ENCODE measurements at regions not wholly inside any gene's neighbourhood (a gene's known extent, or its start where the extent isn't known, plus 50 kb on each side); places are given as distances from the start of the nearest gene placed in this dataset.
A peak's percentile ranks its signal among the peaks of the same experiment; 100 is the strongest.

- DNase-seq = no peak
These were observed 240.2 kb downstream of the LMO4 start for GRCh38 chr1:87568911-87569310.

- no peak for DNase-seq
These were observed 243.3 kb downstream of the LMO4 start for GRCh38 chr1:87572008-87572407.

DNA sequence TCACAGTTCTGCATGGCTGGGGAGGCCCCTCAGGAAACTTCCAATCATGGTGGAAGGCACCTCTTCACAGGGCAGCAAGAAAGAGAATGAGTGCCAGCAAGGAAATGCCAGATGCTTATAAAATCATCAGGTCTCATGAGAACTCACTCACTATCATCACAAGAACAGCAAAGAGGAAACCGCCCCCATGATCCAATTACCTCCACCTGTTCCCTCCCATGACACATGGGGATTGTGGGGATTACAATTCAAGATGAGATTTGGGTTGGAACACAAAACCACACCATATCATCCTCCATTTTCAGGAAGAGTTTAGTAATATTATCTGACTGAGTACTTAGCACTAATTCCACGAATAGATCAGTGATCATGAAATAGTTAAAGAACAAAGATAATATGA, 244.2 kb downstream of the LMO4 start:
- DNase-seq = no peak

DNA sequence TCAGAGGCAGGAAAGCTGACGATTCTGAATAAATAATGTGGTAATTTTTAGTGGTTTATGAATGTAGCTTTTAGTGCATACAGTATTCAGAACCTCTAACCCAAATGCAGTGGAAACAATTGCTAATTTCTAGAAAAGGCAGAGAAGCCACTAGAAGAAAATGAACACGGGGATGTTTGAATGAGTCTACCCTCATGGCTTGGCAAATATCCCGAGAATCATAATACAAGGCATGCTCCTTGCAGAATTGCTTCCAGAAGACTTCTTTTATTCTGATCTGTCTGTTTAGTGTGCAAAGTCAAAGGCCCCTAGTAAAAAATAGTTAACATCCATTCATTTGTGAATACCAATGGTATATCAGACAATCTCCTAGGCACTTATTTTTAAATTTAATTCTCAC, 246.8 kb downstream of the LMO4 start:
- DNase-seq = no peak

- DNase-seq = no peak
These were observed 249.8 kb downstream of the LMO4 start for GRCh38 chr1:87578464-87578863.

DNA sequence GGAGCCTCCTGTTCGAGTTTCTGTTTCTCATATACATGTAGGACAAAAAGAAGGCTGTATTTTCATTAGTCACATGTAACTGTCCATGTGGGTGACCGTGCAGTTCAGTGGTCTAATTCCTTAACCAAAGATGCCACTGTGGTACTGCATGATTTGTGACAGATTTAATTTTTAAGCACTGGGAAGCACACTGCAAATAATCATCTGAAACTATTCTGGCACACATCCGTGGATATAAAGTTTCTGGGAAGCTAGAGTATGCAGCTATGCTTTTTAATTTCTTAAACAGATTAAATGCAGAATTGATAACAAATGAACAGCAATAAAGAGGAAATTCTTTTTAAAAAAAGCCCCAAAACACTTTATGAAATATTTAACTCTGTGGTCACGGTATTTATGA, 254.8 kb downstream of the LMO4 start:
- DNase-seq = no peak

GRCh38 chr1:87584586-87584985, 255.9 kb downstream of the LMO4 start:
- no peak for DNase-seq

- DNase-seq = no peak
These were observed 257.8 kb downstream of the LMO4 start for GRCh38 chr1:87586501-87586900.

GRCh38 chr1:87588495-87588894, 259.8 kb downstream of the LMO4 start:
- DNase-seq = no peak

DNA sequence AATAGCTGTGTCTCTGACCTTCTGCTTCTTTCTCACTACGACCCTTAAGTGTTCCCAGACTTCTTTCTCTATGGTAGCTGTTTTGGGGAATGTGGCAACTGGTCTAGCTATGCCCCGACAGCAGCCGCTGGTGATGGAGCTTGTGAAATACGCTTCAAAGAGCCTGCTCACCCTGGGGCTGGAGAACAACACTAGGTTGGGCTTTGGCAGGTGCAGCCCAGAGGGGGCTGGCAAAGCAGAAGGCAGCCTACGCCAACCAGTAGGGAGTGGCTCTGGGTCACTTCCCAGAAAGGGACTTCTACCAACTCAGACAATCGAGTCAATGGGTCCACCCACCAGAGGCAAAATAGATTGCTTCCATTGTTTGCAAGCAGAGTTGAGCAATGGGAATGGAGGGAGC, 262.8 kb downstream of the LMO4 start:
- no peak for DNase-seq

- DNase-seq = no peak
These were observed 263.5 kb downstream of the LMO4 start for GRCh38 chr1:87592156-87592555.

DNA sequence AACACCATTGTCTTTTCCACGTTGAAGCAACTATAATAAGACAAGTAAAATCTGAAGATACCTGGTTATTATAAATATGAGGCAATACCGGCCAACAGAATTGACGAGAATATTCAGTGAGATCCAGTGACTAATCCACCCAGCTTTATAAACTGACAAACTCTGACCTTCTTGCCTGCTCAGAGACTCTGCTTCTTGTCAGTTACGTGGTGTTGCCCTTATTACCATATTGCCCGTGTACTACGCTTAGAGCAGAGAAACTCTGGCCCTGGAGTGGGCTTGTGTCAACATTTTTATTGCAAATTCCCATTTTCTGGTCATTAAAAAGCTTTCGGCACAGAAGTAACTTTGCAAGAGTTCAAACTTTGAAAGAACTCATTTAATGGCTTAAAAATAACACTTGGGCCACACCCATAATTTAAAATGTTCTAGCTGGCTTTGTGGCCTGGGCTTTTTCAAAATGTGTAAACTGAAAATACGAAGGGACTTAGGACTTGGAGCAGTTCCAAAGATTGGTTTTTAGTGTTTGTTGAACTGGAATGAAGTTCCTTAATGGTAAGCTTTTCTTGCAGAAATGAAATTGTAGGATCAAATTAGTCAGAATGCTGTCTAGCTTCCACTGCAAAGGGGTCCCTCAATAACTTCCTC, 266.2 kb downstream of the LMO4 start:
- no peak for DNase-seq

- no peak for DNase-seq
These were observed 266.7 kb downstream of the LMO4 start for GRCh38 chr1:87595384-87595781.

DNA sequence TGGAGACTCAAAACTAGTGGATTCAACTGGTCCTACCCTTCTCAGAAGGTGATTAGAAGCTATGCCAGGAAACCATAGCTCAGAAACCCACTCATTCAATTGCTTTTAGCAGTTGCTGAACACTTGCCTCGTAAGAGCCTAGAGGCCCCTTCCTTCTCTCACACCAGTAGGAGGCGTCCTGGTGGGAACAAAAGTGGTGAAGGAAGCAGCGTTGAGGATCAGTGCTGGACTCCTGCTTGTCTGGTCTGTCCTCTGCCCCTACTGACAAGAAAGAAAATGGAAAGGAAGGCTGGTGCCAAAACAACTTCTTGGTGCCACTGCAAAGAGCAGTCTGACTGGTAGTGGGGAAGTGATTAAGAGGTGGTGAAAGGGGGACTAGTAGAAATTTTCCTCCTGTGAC, 269.7 kb downstream of the LMO4 start:
- no peak for DNase-seq

DNA sequence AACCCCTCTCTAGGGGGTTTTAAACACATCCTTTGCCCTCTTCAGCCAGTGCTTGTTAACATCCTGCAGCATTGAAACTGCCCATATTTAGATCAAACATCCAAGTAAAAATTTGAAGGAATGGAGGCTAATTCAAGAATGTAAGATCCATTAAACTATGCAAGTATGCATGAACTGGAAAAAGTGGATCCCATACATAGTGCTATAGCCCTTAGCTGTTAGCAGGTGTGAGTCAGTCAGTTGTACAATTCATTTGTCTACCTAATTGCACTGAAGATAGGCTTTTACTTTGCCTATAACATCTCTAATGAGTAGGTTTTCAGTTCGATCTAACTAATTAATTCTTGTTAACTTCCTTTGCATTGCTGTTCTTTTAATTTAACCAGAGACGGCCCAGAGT, 270.9 kb downstream of the LMO4 start:
- DNase-seq = no peak

DNA sequence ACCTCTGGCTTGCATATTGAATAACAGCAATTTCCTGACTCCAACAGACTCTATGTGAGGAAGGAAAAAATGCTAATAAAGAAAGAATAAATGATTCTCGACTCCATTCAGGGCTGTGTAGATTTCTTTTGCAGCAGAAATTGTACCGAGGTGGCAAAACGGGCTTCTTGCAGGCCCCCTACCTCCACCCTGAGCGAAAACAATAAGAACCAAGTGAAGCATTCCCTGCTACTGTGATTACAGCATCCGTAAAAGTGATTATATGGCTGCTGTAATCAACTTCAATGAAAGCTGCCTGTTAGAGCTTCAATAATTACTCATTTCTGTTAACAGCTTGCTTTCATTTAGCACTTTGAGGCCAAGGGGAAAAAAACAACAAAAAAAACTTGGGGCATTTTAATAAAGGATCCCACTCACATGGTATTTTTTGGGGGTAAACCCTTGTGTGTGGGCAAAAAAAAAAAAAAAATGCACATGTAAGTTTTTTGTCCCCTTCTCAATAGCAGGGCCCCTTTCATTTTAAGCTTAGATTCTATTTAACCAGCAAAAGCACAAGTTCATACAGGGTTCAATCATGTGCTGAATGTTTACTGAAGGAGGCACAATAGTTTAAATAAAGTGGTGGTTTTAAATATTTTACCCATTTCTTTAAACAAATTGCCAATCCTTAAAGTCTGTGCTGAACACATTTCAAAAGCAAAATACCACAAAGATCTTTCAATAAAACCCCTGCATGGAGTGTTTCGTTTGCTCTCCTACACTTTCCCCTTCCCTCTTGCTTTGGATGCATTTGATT, 271.6 kb downstream of the LMO4 start:
- DNase-seq = no peak

DNA sequence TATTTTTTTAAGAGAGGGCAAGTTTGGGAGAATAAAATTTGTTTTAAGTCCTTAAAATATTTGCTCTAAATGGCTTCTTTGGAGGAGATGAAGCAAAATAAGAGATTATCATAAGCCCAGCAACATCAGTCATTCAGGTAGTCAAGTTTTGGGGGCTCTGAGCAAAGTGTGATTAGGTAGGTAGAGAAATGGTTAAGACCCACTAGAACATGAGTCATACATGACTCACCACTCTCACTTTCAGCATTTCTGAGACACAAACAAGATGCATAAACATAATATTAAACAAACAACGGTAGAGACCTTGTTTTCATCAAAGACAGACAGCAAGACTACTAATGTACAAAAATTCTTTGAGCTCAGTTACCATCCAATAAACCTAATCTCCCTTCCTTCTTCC, 272.2 kb downstream of the LMO4 start:
- peak; percentile 22 for DNase-seq

DNA sequence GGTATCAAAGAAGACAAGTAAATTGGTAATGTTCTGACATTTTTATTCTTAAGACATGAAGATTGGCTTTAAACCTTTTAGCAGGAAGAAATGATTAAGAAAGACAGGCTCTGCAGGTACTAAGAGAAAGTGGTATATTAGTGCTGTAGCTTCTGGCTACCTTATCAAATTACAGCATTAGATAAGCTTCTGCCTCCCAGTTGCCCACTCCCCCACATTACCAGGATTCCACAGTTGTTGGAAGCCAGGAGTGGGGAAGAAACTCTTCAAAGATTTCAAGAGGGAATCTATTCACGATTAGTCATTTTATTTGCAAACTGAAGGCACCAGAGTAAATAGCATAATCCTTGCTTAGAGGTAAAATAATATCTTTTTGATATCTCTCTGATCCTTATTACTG, 274.9 kb downstream of the LMO4 start:
- DNase-seq = no peak

- no peak for DNase-seq
These were observed 284.3 kb downstream of the LMO4 start for GRCh38 chr1:87612956-87613355.

GRCh38 chr1:87615491-87615890, 286.8 kb downstream of the LMO4 start:
- no peak for DNase-seq

GRCh38 chr1:87615901-87616300, 287.2 kb downstream of the LMO4 start:
- DNase-seq = no peak

- DNase-seq = no peak
These were observed 292.1 kb downstream of the LMO4 start for GRCh38 chr1:87620807-87621206.

DNA sequence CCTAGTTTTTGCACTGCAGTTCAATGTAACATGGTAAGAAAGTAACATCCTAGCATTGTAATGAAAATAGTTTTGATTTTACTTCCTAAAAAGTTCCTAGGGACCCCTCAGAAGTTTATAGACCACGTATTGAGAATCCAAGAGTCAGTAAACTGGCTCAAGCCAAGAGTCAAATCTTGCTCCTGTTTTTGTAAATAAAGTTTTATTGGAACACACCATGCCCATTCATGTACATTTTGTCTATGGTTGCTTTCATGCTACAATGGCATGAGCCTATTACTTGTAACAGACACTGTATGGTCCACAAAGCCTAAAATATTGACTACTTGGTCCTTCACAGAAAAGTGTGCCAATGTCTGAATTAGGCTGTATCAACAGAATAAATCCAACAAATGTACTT, 301.0 kb downstream of the LMO4 start:
- no peak for DNase-seq

GRCh38 chr1:87632232-87632631, 303.6 kb downstream of the LMO4 start:
- no peak for DNase-seq
